ENCODE measurements at regions not wholly inside any gene's neighbourhood (a gene's known extent, or its start where the extent isn't known, plus 50 kb on each side); places are given as distances from the start of the nearest gene placed in this dataset.
"Not testable (repeated sequence)": the region's sequence is repeated elsewhere in the genome, so short reads cannot be mapped to it uniquely, and the experiment has no call there.

GRCh38 chr7:153698046-153698445, 354.2 kb upstream of the DPP6 start:
- Histone ChIP-seq H3K27me3 (ENCODE audit: low read depth) (no peaks in the 10 kb centered on the region), H3K36me3 (no peaks in the 10 kb centered on the region), H3K27ac (replicated peaks) (no peak overlapping the region), H3K9me3 (replicated peaks) (no peaks in the 10 kb centered on the region), H3K4me1 (no peaks in the 10 kb centered on the region), H3K4me3 (no peak overlapping the region)
- intact Hi-C loops (cut with micrococcal nuclease) = no loop called here
- no peak for TF ChIP-seq CTCF (IDR thresholded peaks at IDR 0.05; ENCODE audit: borderline replicate concordance)
- DNase-seq = no peak

GRCh38 chr7:153701678-153702077, 350.5 kb upstream of the DPP6 start:
- intact Hi-C loops (cut with micrococcal nuclease) = no loop called here
- Histone ChIP-seq H3K27me3 (ENCODE audit: low read depth) (no peaks in the 10 kb centered on the region), H3K27ac (replicated peaks) (no peak overlapping the region), H3K9me3 (replicated peaks) (no peaks in the 10 kb centered on the region), H3K4me1 (no peaks in the 10 kb centered on the region), H3K4me3 (no peak overlapping the region), H3K36me3 (no peaks in the 10 kb centered on the region)
- no peak for DNase-seq
- TF ChIP-seq CTCF (IDR thresholded peaks at IDR 0.05; ENCODE audit: borderline replicate concordance) = no peak

GRCh38 chr7:153723892-153724291, 328.3 kb upstream of the DPP6 start:
- H3K4me1 ChIP-seq; DNase-seq; H3K27me3 ChIP-seq (ENCODE audit: low read depth); H3K36me3 ChIP-seq; H3K27ac ChIP-seq (replicated peaks); H3K9me3 ChIP-seq (replicated peaks); H3K4me3 ChIP-seq; intact Hi-C loops (cut with micrococcal nuclease): not testable (repeated sequence)

- H3K27ac ChIP-seq (replicated peaks); H3K27me3 ChIP-seq (ENCODE audit: low read depth); H3K9me3 ChIP-seq (replicated peaks); DNase-seq; H3K36me3 ChIP-seq; H3K4me1 ChIP-seq; intact Hi-C loops (cut with micrococcal nuclease); H3K4me3 ChIP-seq: not testable (repeated sequence)
Observed at GRCh38 chr7:153731504-153731903, 320.7 kb upstream of the DPP6 start.

GRCh38 chr7:153743434-153743833, 308.8 kb upstream of the DPP6 start:
- H3K27me3 ChIP-seq (ENCODE audit: low read depth) = peaks cover 12% of the 10 kb centered on the region
- DNase-seq; H3K4me3 ChIP-seq; H3K27ac ChIP-seq (replicated peaks); H3K36me3 ChIP-seq; H3K9me3 ChIP-seq (replicated peaks); intact Hi-C loops (cut with micrococcal nuclease); H3K4me1 ChIP-seq: not testable (repeated sequence)

- intact Hi-C loops (cut with micrococcal nuclease); H3K27ac ChIP-seq (replicated peaks); DNase-seq: not testable (repeated sequence)
Observed at GRCh38 chr7:153747969-153748368, 304.2 kb upstream of the DPP6 start.

GRCh38 chr7:153748885-153749284, 303.3 kb upstream of the DPP6 start:
- H3K4me1 ChIP-seq; intact Hi-C loops (cut with micrococcal nuclease); H3K9me3 ChIP-seq (replicated peaks); DNase-seq; H3K36me3 ChIP-seq; H3K4me3 ChIP-seq; H3K27ac ChIP-seq (replicated peaks): not testable (repeated sequence)
- H3K27me3 ChIP-seq (ENCODE audit: low read depth) = peaks cover 23% of the 10 kb centered on the region

More at GRCh38 chr7:153747969-153748368, 304.2 kb upstream of the DPP6 start:
- not testable (repeated sequence) for H3K9me3 ChIP-seq (replicated peaks); H3K4me1 ChIP-seq; H3K4me3 ChIP-seq; H3K36me3 ChIP-seq
- H3K27me3 ChIP-seq (ENCODE audit: low read depth) = peaks cover 23% of the 10 kb centered on the region

- H3K27me3 ChIP-seq (ENCODE audit: low read depth); H3K36me3 ChIP-seq; H3K9me3 ChIP-seq (replicated peaks); DNase-seq; H3K27ac ChIP-seq (replicated peaks); H3K4me1 ChIP-seq; H3K4me3 ChIP-seq; intact Hi-C loops (cut with micrococcal nuclease): not testable (repeated sequence)
Observed at GRCh38 chr7:153765869-153766268, 286.3 kb upstream of the DPP6 start.

GRCh38 chr7:153766926-153767325, 285.3 kb upstream of the DPP6 start:
- H3K27ac ChIP-seq (replicated peaks); H3K4me3 ChIP-seq; H3K36me3 ChIP-seq; H3K27me3 ChIP-seq (ENCODE audit: low read depth); DNase-seq; H3K4me1 ChIP-seq; intact Hi-C loops (cut with micrococcal nuclease); H3K9me3 ChIP-seq (replicated peaks): not testable (repeated sequence)
